GM23248 (cell line): ENCODE measurements at regions not wholly inside any gene's neighbourhood (a gene's known extent, or its start where the extent isn't known, plus 50 kb on each side); places are given as distances from the start of the nearest gene placed in this dataset.

Experiments
- DNase-seq: peaks from one replicate; pipeline ENCODE4 v3.0.0-alpha.2; 2015
- H2AFZ ChIP-seq: fragments of 200-600 bp; sonication (generic); 2 replicates; pipeline ENCODE4 v1.6.1; 2016; ENCODE audit warnings: antibody characterized with exemption
- H3F3A ChIP-seq: fragments of 200-600 bp; sonication (generic); 2 replicates; pipeline ENCODE4 v1.6.1; 2016; ENCODE audit warnings: mild to moderate bottlenecking, antibody characterized with exemption, mixed run types; ENCODE audit not compliant: insufficient read depth
- H3K27ac ChIP-seq: fragments of 200-600 bp; sonication (generic); 2 replicates; pipeline ENCODE4 v1.5.1; 2016; ENCODE audit warnings: mild to moderate bottlenecking
- H3K27me3 ChIP-seq: fragments of 200-600 bp; sonication (generic); replicated peaks from 2 replicates; pipeline ENCODE4 v1.6.1; 2016; ENCODE audit warnings: mild to moderate bottlenecking; ENCODE audit not compliant: insufficient read depth
- H3K36me3 ChIP-seq: fragments of 200-600 bp; sonication (generic); 2 replicates; pipeline ENCODE4 v1.6.1; 2016; ENCODE audit warnings: low read depth, mild to moderate bottlenecking
- H3K4me1 ChIP-seq: fragments of 200-600 bp; sonication (generic); 2 replicates; pipeline ENCODE4 v1.6.1; 2016; ENCODE audit warnings: mild to moderate bottlenecking; ENCODE audit not compliant: insufficient read depth
- H3K4me2 ChIP-seq: fragments of 200-600 bp; sonication (generic); one replicate; pipeline ENCODE4 v1.6.1; 2016; ENCODE audit warnings: mild to moderate bottlenecking; ENCODE audit not compliant: unreplicated experiment
- H3K4me3 ChIP-seq: fragments of 200-600 bp; sonication (generic); 2 replicates; pipeline ENCODE4 v1.5.1; 2016; ENCODE audit warnings: mild to moderate bottlenecking
- H3K79me2 ChIP-seq: fragments of 200-600 bp; sonication (generic); 2 replicates; pipeline ENCODE4 v1.6.1; 2016; ENCODE audit warnings: mild to moderate bottlenecking; ENCODE audit not compliant: insufficient read depth
- H3K9ac ChIP-seq: fragments of 200-600 bp; sonication (generic); 2 replicates; pipeline ENCODE4 v1.6.1; 2016; ENCODE audit warnings: mild to moderate bottlenecking
- H3K9me2 ChIP-seq: fragments of 200-600 bp; sonication (generic); 2 replicates; pipeline ENCODE4 v1.6.1; 2016; ENCODE audit warnings: mixed run types, mild to moderate bottlenecking, moderate library complexity; ENCODE audit not compliant: insufficient read depth
- H3K9me3 ChIP-seq: fragments of 200-600 bp; sonication (generic); one replicate; pipeline ENCODE4 v1.6.1; 2017; ENCODE audit warnings: low read depth
- H4K20me1 ChIP-seq: fragments of 200-600 bp; sonication (generic); 2 replicates; pipeline ENCODE4 v1.6.0; 2016; ENCODE audit not compliant: insufficient read depth
- EZH2 ChIP-seq: fragments of 200-600 bp; sonication (generic); IDR thresholded peaks from 2 replicates; pipeline ENCODE4 v1.6.1; 2018; ENCODE audit warnings: antibody characterized with exemption, mild to moderate bottlenecking; ENCODE audit not compliant: insufficient read depth, poor library complexity, severe bottlenecking
- EZH2phosphoT487 ChIP-seq: fragments of 200-600 bp; sonication (generic); IDR thresholded peaks from 2 replicates; pipeline ENCODE4 v1.6.1; 2018; ENCODE audit warnings: antibody characterized with exemption, moderate library complexity, mild to moderate bottlenecking, low read depth; ENCODE audit not compliant: insufficient read depth
- WGBS, 2 experiments: methylation state at CpG; one replicate each; pipeline ENCODE4 v1.1.6; 2015 to 2017; ENCODE audit warnings: low lambda C conversion rate in 2 of 2, low coverage in 1 of 2; ENCODE audit errors: missing lambda C conversion rate in 2 of 2; 5-methylcytosine and 5-hydroxymethylcytosine counted together
- in situ Hi-C: fragments of 300-500 bp; cut with MboI; formaldehyde crosslinking; loops from 2 replicates; pipeline ENCODE4 v1.15.0; 2020

- Histone ChIP-seq H3K27me3 (peaks cover 6% of the 10 kb centered on the region), H3K4me1 (no peaks in the 10 kb centered on the region), H3K27ac (no peak overlapping the region), H3K9me3 (no peaks in the 10 kb centered on the region), H3K36me3 (no peaks in the 10 kb centered on the region), H3K79me2 (no peaks in the 10 kb centered on the region), H3F3A (no peaks in the 10 kb centered on the region), H3K4me3 (no peak overlapping the region), H2AFZ (no peak overlapping the region), H3K4me2 (no peak overlapping the region), H3K9ac (no peak overlapping the region), H3K9me2 (no peaks in the 10 kb centered on the region), H4K20me1 (no peaks in the 10 kb centered on the region)
- TF ChIP-seq EZH2phosphoT487, result no peak
- TF ChIP-seq EZH2, result no peak
- DNase-seq, result no peak
- WGBS, 2 experiments, result 50 to 56% methylated on average over 5 of the region's 5 CpGs
- in situ Hi-C loops, result no loop called here
Measured at GRCh38 chr10:112095731-112096130, 87.8 kb downstream of the GPAM start.

GRCh38 chr10:112098682-112099081 lies 84.9 kb downstream of the GPAM start:
- TF ChIP-seq EZH2phosphoT487 (no peak), EZH2 (no peak)
- Histone ChIP-seq H3K27ac (no peak overlapping the region), H3K27me3 (peaks cover 6% of the 10 kb centered on the region), H3K36me3 (no peaks in the 10 kb centered on the region), H3F3A (no peaks in the 10 kb centered on the region), H3K9me2 (no peaks in the 10 kb centered on the region), H3K79me2 (no peaks in the 10 kb centered on the region), H4K20me1 (no peaks in the 10 kb centered on the region), H3K4me2 (no peak overlapping the region), H3K4me1 (no peaks in the 10 kb centered on the region), H3K9ac (no peak overlapping the region), H3K9me3 (no peaks in the 10 kb centered on the region), H3K4me3 (no peak overlapping the region), H2AFZ (no peak overlapping the region)
- DNase-seq, result no peak
- in situ Hi-C loops, result no loop called here
- WGBS, 2 experiments, result 46 to 50% methylated on average over 3 of the region's 3 CpGs
